Left ventricle myocardium superior (tissue), 1 donor: ENCODE measurements at regions not wholly inside any gene's neighbourhood (a gene's known extent, or its start where the extent isn't known, plus 50 kb on each side); places are given as distances from the start of the nearest gene placed in this dataset.
A peak's percentile ranks its signal among the peaks of the same experiment; 100 is the strongest.

Experiments used
- ATAC-seq: fragments of 200-7000 bp; cut with Tn5 transposase; one replicate; pipeline ENCODE4 v1.9.1; 2020; ENCODE audit warnings: mild to moderate bottlenecking, moderate library complexity
- DNase-seq: peaks from one replicate; pipeline ENCODE4 v3.0.0-alpha.2; 2020
- intact Hi-C: fragments of 100-400 bp; cut with micrococcal nuclease; formaldehyde crosslinking; loops from one replicate; pipeline ENCODE4 v1.11.0; 2022
- donor health status: DM: no; HTN: yes; CAD: no; lungs with severe emphysema.

DNA sequence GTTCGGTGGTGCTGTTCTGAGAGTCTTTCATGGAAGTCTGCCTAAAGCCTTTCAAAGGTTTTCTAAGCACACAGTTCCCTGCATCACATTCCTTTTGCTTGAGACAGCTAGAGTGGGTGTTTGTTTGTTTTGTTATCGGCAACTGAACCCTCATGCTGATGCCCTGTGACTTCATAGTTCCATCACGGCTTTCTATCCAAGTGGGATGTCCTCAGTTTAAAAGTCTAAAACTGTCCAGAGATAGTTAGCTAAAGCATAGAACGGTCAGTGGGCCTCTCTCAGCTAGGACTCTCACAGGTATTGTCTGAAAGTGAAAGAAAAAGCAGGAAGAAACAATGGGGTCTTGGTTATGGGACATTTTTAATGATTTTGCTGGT is 337.3 kb downstream of the OSR1 start:
- no peak for DNase-seq
- intact Hi-C loops: no loop called here
- peak; percentile 74 for ATAC-seq

DNA sequence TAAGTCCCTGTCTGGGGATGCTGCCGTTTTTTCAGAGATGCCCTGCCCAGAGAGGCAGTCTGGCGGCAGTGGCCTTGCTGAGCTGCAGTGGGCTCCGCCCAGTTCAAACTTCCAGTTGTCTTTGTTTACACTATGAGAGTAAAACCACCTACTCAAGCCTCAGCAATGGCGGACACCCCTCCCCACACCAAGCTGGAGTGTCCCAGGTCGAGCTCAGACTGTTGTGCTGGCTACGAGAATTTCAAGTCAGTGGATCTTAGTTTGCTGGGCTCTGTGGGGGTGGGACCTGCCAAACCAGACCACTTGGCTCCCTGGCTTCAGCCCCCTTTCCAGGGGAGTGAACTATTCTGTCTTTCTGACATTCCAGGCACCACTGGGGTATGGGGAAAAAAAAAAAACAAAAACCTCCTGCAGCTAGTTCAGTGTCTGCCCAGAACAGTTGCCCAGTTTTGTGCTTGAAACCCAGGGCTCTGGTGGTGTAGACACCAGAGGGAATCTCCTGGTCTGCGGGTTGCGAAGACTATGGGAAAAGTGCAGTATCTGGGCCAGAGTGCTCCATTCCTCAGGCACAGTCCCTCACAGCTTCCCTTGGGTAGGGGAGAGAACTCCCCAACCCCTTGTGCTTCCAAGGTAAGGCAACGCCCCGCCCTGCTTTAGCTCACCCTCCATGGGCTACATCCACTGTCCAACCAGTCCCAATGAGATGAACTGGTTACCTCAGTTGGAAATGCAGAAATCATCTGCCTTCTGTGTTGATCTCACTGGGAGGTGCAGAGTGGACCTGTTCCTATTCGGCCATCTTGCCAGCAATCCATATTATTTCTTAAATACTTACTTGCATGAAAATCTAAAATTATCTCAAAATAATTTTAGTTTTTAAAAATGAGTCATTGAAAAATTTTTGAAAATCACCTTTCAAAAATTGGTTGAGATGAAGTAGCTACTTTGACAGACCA is 338.0 kb downstream of the OSR1 start:
- DNase-seq (no peak), ATAC-seq (no peak)
- intact Hi-C loops: no loop called here

DNA sequence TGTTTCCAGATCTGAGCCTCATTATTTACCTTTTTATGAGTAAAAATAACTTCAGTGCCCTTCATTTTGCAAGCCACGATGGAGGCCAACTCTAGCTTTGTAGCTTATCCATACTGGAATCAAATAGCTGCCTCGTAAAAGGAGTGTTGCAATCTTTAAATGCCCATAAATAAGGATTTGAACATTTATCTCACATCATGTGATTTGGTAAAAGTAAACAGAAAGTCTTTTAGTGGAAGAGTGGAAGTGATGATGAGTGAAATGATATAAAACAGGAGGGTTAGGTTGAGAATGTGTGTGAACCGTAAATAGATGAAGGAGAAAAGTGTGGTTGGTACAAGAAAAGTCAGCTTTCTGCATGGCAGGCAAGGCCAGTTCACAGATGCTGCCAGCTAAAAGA is 348.9 kb downstream of the OSR1 start:
- intact Hi-C loops: no loop called here
- no peak for ATAC-seq
- no peak for DNase-seq

DNA sequence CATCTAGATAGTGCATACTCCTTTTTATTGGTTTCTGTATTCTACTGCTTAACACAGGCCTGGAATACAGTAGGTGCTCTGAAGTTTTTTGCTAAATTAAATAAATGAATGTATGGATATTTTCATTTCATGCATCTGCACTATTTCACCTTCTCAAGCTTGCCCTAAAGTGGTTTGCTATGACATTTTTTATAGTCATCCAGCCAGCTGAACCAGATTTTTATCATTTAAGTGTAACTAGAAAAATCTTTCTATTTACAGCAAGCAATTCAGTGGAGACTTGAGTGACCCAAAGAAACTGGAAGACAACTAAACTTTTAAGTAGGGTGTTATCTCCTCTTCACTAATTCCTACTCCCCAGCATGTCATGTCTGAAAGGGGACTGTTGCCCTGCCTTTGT is 354.9 kb downstream of the OSR1 start:
- ATAC-seq (no peak), DNase-seq (no peak)
- intact Hi-C loops: no loop called here

DNA sequence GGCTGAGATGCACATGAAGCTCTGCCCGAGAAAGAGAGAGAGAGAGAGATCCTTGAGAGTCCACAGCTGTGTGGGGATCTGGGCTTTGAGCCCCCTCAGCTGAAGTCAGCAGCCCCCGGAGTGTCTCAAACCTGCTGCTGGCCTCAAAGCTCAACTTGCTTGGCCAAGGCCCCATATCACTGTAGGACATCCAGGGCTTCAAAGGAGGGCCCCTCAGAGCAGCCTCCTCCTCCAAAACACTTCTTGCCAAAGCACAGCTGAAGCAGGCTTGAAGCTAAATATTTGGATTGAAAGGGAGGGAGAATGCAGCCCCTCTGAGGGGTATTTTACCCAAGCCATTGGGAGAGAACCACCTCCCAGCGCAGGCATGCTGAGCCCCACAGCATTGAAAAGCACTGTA is 357.6 kb downstream of the OSR1 start:
- no peak for ATAC-seq
- intact Hi-C loops: no loop called here
- no peak for DNase-seq

DNA sequence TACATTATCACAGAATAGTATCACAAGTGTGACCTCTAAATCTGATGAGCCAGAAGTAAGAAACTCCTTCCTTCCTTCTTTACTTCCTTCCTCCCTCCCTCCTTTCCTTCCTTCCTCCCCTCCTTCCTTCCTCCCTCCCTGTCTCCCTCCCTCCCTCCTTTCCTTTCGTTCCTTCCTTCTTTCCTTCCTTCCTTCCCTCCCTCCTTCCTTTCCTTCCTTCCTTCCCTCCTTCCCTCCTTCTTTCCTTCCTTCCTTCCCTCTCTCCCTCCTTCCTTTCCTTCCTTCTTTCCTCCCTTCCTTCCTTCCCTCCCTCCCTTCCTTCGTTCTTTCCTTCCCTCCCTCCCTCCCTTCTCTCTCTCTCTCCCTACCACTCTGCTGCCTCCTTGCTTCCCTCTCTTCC is 359.2 kb downstream of the OSR1 start:
- ATAC-seq (no peak), DNase-seq (no peak)
- intact Hi-C loops: no loop called here

DNA sequence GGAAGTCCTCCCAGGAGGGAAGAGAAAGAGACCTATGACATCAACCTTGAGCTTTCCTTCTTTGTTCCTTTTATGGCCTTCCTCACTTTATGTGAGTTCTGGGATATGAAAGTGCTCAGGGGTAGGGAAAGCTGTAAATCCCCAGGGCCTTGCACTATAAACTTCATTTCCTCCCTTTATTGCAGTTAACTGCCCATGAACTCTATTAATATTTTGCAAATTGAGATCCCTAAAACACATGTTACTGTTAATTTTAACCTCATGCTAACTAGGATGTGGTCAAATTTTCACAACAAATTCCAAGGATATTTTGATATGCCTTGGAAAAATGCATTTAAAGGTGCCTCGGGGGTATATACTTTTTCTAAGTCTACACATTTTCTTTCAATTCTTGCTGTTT is 359.9 kb downstream of the OSR1 start:
- no peak for ATAC-seq
- intact Hi-C loops: no loop called here
- DNase-seq: no peak

DNA sequence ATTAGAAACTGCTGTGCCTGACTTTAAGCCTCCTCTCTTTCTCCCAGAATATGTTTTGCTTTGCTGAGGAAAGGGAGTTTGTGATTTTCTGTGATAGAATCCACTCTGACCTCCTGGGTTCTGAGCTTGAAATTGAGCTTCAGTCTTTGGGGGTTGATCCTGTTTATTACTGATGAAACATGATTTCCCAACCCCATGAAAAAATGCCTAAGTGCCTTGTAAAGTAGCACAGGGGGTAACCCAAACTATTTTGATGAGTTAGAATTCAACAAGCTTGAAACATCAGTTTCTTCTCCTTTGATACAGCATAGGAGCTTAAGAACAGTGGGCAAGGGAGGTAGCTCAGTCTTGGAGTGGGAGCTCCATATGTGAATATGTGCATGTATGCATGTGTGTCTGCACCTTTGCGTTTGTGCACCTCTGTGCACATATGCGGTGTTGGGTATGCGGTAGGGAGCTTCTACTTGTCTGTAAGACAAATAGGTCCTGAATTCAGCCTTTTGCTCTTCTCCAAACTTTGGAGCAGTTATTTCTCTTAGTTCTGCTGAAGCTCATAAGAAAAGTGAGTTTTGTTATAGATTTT is 364.6 kb downstream of the OSR1 start:
- ATAC-seq: no peak
- intact Hi-C loops: no loop called here

DNA sequence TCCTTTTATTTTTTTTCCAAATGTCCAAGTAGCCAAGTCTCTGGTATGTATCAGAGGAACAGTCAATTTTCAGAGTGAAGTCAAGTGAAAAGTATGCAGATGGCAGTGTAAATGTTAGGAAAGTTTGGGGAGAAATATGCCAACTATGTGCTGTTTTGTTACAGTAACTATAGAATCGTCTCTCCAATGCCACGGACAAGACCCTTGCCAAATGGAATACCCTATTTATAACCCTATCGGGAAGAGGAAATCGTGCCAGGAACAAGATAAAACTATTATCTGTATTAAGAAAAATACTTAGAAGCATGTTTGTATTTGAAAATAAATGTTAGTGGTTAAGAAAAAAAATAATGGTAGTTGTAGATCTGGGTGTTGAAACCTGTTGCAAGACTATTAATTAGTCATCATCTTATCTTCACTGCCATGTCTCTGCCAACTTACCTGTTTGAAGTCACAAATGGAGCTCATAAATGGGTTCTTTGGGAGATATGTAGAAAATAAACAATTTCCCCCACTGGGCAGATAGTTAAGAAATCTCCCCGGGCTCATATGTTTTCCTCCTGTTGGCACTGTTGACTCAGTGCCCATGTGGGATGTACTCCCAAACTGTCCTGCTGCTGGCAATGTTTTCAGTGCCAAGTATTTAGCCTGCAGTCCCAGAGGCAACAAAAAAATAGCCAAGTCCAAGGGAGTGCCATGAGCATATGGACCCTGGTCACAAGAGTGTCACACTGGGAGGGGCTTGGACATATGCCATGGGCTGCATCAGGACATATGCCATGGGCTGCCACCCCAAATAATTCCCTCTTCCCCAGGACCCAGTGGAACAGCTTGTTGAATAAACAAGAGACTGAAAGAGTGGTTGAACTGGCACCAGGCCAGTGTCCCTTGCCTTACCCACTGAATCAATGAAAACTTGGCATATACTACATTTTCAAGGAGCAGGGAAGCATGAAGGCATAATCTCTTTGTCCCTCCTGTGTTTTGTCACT is 366.9 kb downstream of the OSR1 start:
- intact Hi-C loops: no loop called here
- peak; percentile 91 for ATAC-seq
- DNase-seq: peak; percentile 65

More for the DNA sequence above, 364.6 kb downstream of the OSR1 start:
- DNase-seq: no peak

DNA sequence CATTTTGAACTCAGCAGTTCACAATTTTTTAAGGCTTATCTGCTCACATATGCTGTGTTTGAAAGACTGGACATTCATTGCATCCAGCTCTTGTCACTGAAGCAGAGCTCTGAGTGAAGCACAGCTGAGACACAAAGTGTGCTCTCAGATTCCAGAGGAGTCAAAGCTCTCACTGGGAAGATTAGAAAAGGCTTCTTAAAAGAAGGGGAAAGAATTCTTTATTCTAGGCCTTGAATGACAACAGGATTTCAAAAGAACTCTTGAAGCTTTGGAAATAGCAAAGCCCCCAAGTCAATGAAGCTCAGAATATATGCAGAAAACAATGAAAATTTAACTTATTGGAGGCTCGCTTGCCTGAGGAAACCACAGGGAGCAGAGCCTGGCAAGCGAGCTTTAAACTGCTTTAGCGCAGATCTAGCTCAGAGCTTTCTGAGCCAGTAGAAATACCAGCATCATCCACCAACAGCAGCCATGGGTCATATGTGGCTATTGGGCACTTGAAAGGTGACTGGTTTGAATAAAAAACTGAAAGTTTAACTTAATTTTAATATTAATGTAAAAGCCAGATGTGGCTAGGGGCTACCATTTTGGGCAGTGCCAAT is 369.7 kb downstream of the OSR1 start:
- intact Hi-C loops: no loop called here

DNA sequence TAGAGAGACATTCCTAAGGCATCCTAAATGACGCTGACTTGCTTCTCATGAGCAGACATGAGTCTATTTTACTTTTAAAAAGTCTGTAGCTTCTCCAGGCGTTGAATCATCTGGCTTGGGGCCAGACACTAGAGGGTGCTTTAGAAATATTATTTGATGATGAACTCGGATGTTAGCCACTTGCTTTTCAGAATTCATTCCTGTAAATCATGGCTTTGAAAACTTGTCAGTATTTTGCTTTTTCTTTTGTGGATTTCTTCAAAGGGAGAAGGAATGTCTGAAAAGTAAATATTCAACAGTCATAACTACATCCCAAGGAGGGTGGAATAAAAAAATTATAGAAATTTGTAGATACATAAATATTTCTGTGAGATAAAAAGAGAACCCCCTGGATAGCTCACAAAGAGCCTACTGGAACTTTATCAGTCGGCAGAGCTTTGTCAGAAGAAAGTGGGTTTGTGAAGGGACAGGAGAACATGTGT is 370.8 kb downstream of the OSR1 start:
- peak; percentile 69 for DNase-seq
- intact Hi-C loops: no loop called here
- peak; percentile 52 for ATAC-seq

More for the DNA sequence above, 369.7 kb downstream of the OSR1 start:
- DNase-seq (no peak), ATAC-seq (no peak)

DNA sequence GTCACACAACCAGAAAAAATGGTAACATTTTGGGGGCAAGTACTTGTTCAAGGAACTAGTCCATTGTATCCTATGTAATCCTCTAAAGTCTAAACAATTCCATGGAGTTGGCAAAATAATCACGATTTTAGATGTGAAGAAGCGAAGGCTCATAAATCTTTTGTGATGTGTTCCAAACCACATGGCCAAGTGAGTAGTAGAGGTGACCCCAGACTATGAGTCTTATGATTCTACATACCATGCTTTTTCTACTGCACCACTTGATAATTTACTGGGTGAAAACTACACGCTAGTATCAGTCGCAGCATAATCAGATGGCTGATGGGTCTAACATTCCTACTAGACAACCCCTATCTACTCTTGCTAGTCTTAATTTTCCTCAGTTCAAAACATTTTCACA is 371.4 kb downstream of the OSR1 start:
- intact Hi-C loops: no loop called here
- ATAC-seq (no peak), DNase-seq (no peak)

DNA sequence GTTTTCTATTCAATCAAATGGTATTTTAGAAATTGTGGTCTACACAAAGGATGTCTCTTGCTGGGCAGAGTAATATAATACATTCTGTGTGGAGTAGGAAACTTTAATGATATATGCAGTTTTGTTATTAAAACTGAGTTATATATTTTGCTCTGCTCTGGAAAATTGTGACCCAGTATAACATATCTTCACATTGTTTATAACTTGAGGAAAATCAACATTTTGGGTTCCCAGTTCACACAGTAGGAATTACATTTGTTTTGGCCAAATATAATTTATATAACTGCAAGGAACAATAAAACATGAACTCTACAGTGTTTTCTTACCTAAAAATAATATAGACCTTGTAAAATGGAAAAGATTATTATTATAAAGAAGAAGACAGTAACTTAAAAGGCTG is 372.4 kb downstream of the OSR1 start:
- intact Hi-C loops: no loop called here
- no peak for ATAC-seq
- no peak for DNase-seq

DNA sequence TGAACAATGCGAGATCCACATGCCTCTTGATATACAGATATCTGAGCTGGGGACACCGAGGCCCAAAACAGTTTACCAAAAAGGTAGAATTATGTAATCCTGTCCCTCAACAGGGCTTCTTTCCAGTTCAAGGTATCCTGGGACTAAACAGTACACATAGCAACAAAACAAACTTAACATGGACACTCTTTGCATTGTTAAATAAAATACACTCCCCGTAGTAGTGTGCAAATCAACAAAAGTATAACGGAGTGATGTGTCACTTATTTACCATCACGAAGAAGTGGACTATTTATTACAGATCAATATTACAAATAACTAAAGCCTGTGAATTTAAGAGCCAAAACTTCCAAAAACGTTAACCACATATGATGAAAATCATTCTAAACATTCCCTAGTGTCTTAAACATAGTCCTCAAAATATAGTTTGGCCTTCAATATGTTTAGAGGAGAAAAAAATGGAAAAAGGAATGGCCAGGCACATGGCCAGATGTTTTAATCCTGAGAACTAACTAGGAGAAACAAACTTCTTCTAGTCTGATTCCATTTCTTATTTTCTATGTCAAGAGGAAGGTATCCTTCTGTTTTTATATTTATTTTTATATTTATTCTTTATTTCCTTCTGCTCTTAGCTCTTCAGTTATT is 377.5 kb downstream of the OSR1 start:
- ATAC-seq (peak; percentile 35), DNase-seq (no peak)
- intact Hi-C loops: no loop called here

DNA sequence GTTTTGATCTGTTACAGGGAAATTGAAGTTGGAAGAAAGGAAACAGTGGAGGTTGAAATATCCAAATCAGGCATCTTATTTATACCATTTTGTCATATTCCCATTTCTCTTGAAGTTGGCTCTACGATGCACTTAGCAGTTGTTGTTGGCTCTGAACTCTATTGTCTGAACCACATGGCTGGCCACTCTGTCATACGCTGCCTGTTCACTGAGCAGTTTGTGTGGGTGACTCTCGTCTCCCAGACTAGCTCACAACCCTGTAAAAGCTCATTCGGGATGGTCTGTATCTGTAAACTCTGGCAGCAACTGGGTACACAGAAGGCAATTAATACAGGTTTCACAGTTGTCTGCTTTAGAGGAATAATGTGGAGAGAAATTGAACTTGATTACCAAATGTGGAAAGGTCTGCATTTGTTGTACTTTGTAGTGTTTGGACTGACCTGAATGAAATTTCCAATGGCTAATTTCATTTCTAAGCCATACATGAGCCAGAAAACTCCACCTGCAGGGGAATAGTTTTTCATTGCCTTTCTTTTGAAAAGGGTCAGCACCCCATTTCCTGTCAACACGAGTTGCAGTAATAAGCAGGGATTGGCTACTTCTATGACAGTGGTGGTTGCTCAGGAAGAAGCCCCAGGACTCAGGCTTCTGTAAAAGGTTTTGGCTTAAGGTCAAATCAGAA is 378.2 kb downstream of the OSR1 start:
- intact Hi-C loops: no loop called here
- no peak for DNase-seq
- no peak for ATAC-seq

DNA sequence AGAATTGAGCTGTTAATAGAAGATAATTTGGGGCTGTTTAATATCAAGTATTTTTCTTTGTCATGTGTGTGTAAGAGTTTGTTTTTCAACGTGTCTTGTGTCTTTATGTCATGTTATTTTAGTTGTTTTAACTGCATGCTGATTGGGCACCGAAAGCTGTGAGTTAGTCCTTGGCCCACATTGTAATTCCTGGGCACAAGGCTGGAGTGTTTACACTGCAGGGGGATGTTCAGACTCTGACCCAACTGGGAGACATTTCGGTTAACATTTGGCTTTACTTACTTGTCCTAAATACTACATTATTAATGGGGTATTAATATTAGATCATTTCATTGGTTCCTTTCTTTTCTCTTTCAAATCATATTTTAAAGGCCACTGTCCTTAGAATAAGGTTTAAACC is 381.0 kb downstream of the OSR1 start:
- DNase-seq (no peak), ATAC-seq (no peak)
- intact Hi-C loops: no loop called here

DNA sequence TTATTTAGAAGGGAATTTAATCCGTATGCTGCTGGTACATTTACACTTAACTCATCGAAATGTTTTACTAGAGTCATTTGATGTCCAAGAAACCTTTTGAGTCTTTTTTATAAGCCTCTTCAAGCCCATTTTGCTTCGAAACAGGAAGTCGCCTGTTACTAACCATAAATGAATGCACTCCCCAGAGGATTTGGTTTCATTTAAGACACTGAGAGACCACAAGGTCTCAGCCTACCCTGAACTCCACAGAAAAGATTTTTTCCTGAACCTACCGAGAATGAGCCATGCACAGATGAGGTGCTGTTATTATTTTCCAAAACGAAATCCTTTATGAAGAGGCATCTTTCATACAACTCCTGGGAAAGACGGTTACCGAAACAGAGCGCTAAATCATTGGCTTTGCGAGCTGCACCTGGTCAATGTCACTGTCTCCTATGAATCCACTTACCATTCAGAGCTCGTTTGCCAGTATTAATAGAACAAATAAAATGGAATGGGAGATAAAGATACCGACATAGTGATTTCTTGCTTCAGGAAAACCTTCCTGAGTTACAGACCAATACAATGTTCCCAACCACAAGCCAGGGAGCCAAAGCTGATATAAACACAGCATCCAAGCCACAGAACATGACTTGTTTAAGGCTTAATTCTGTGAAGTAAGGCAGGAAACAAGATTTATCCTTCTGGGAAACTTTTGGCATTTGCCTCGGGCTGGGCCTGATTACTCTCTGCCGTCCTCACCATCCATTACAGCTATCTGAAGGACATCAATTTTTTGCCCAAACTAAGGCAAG is 382.1 kb downstream of the OSR1 start:
- DNase-seq (no peak), ATAC-seq (peak; percentile 80)
- intact Hi-C loops: no loop called here
